Fibroblast of lung (primary cell): ENCODE measurements at regions not wholly inside any gene's neighbourhood (a gene's known extent, or its start where the extent isn't known, plus 50 kb on each side); places are given as distances from the start of the nearest gene placed in this dataset.

ENCODE experiments used
- DNase-seq, 2 donors: peaks; one replicate each; pipeline versions ENCODE4 v3.0.0 to v3.0.0-alpha.2; 2010; ENCODE audit warnings: low read depth in 2 of 2
- H2AFZ ChIP-seq: 2 replicates; pipeline ENCODE4 v1.5.1; 2012; ENCODE audit warnings: low read length, control low read depth, inconsistent platforms
- H3K27ac ChIP-seq: 2 replicates; pipeline ENCODE4 v1.5.1; 2011; ENCODE audit warnings: low read length, control low read depth; ENCODE audit not compliant: insufficient read depth
- H3K27me3 ChIP-seq: 2 replicates; pipeline ENCODE4 v1.5.1; 2011; ENCODE audit warnings: mild to moderate bottlenecking, low read length; ENCODE audit not compliant: control insufficient read depth, insufficient read depth
- H3K36me3 ChIP-seq: 2 replicates; pipeline ENCODE4 v1.5.1; 2011; ENCODE audit warnings: low read length; ENCODE audit not compliant: control insufficient read depth, insufficient read depth
- H3K4me1 ChIP-seq: 2 replicates; pipeline ENCODE4 v1.5.1; 2011; ENCODE audit warnings: low read length; ENCODE audit not compliant: control insufficient read depth, insufficient read depth; ENCODE audit errors: extremely low read depth
- H3K4me2 ChIP-seq: 2 replicates; pipeline ENCODE4 v1.5.1; 2011; ENCODE audit warnings: low read length, control low read depth; ENCODE audit not compliant: insufficient read depth; ENCODE audit errors: extremely low read depth
- H3K4me3 ChIP-seq, 4 experiments: fragments of 200-600 bp in 1 of 4; sonication (generic) in 1 of 4; replicated peaks in 1 of 4; 2 replicates each; pipeline ENCODE4 v1.5.1; 2011 to 2016; ENCODE audit warnings: low read length in 4 of 4, low read depth in 3 of 4, mild to moderate bottlenecking in 3 of 4, control low read depth in 2 of 4, inconsistent platforms in 1 of 4, mixed read lengths in 1 of 4; ENCODE audit not compliant: insufficient read depth in 1 of 4; ENCODE audit errors: control extremely low read depth in 1 of 4
- H3K79me2 ChIP-seq: 2 replicates; pipeline ENCODE4 v1.5.1; 2012; ENCODE audit warnings: mild to moderate bottlenecking, low read length, inconsistent platforms; ENCODE audit not compliant: control insufficient read depth, insufficient read depth
- H3K9ac ChIP-seq: 2 replicates; pipeline ENCODE4 v1.5.1; 2011; ENCODE audit warnings: mild to moderate bottlenecking, low read length, control low read depth; ENCODE audit not compliant: insufficient read depth
- H3K9me3 ChIP-seq: 2 replicates; pipeline ENCODE4 v1.5.1; 2012; ENCODE audit warnings: low read depth, low read length; ENCODE audit not compliant: control insufficient read depth, insufficient read depth
- H4K20me1 ChIP-seq: 2 replicates; pipeline ENCODE4 v1.5.1; 2011; ENCODE audit warnings: low read length; ENCODE audit not compliant: control insufficient read depth, insufficient read depth; ENCODE audit errors: extremely low read depth
- EZH2 ChIP-seq: IDR thresholded peaks from 2 replicates; pipeline ENCODE4 v1.5.1; 2012; ENCODE audit warnings: low read length, control low read depth, mild to moderate bottlenecking; ENCODE audit errors: missing control alignments
- TF ChIP-seq, protein P1 (sequence below), 2 donors: IDR thresholded peaks in 1 of 2; conservative IDR thresholded peaks in 1 of 2; 1 replicate in 1 of 2; 2 replicates in 1 of 2; pipeline ENCODE4 v1.5.1; 2011 to 2012; ENCODE audit warnings: low read length in 2 of 2, control low read depth in 1 of 2, inconsistent platforms in 1 of 2, low read depth in 1 of 2, mild to moderate bottlenecking in 1 of 2

DNA sequence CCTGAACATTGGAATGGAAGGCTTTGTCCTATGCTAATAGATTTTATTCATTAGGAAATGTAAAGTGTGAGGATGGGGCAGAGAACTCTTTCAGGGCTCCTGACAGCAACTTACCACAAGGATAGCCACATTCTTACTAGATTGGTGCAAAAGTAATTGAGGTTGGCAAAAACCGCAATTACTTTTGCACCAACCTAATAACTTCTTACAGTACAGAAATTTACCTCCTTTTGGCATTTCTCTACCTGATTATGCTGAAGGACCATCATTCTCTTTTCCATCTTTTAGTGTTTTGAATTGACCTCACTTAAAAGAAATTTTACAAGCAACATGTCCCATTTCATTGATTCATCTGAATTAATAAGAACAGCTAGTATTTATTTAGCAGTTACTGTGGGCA, 109.2 kb upstream of the AP1S2 start:
- Histone ChIP-seq H3K9ac (no peak overlapping the region), H2AFZ (no peak overlapping the region), H3K4me1 (no peaks in the 10 kb centered on the region), H3K4me3 (no peak overlapping the region), H3K27me3 (no peaks in the 10 kb centered on the region), H4K20me1 (no peaks in the 10 kb centered on the region), H3K9me3 (no peaks in the 10 kb centered on the region), H3K36me3 (no peaks in the 10 kb centered on the region), H3K27ac (no peak overlapping the region), H3K4me2 (no peak overlapping the region), H3K79me2 (no peaks in the 10 kb centered on the region)
- DNase-seq, result no peak
- TF ChIP-seq EZH2, result no peak
- TF ChIP-seq, protein P1, sequence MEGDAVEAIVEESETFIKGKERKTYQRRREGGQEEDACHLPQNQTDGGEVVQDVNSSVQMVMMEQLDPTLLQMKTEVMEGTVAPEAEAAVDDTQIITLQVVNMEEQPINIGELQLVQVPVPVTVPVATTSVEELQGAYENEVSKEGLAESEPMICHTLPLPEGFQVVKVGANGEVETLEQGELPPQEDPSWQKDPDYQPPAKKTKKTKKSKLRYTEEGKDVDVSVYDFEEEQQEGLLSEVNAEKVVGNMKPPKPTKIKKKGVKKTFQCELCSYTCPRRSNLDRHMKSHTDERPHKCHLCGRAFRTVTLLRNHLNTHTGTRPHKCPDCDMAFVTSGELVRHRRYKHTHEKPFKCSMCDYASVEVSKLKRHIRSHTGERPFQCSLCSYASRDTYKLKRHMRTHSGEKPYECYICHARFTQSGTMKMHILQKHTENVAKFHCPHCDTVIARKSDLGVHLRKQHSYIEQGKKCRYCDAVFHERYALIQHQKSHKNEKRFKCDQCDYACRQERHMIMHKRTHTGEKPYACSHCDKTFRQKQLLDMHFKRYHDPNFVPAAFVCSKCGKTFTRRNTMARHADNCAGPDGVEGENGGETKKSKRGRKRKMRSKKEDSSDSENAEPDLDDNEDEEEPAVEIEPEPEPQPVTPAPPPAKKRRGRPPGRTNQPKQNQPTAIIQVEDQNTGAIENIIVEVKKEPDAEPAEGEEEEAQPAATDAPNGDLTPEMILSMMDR (conservative IDR thresholded peaks at IDR 0.05 in 1 of 2, IDR thresholded peaks at IDR 0.05 in 1 of 2; ENCODE audit: low read depth in 1 of 2, low read length in 2 of 2), result no peak

DNA sequence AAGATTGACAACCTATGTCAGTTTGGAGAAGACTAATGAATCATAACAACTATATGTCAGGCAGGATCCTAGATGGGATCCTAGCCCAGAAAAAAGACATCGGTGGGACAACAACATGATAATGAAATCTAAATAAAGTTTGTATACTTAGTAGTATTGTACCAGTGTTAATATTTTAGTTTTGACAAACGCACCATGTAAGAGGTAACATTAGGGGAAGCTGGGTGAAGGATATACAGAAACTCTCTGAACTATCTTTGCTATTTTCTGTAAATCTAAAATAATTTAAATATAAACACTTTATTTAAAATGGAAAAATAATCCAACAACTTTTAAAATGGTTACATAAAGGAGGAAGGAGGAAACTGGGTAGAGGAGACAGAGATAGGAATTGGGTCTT, 105.6 kb upstream of the AP1S2 start:
- H3K4me3 ChIP-seq, result no peak overlapping the region
- H2AFZ ChIP-seq, result no peak overlapping the region
- no peaks in the 10 kb centered on the region for H3K79me2 ChIP-seq
- H3K9ac ChIP-seq, result no peak overlapping the region
- H3K4me2 ChIP-seq, result no peak overlapping the region
- no peak for TF ChIP-seq EZH2
- TF ChIP-seq, protein P1 (conservative IDR thresholded peaks at IDR 0.05 in 1 of 2, IDR thresholded peaks at IDR 0.05 in 1 of 2; ENCODE audit: low read depth in 1 of 2, low read length in 2 of 2), result no peak
- no peaks in the 10 kb centered on the region for H3K27me3 ChIP-seq
- H3K9me3 ChIP-seq, result no peaks in the 10 kb centered on the region
- no peak overlapping the region for H3K27ac ChIP-seq
- H3K4me1 ChIP-seq, result no peaks in the 10 kb centered on the region
- no peak for DNase-seq
- H3K36me3 ChIP-seq, result no peaks in the 10 kb centered on the region
- no peaks in the 10 kb centered on the region for H4K20me1 ChIP-seq

DNA sequence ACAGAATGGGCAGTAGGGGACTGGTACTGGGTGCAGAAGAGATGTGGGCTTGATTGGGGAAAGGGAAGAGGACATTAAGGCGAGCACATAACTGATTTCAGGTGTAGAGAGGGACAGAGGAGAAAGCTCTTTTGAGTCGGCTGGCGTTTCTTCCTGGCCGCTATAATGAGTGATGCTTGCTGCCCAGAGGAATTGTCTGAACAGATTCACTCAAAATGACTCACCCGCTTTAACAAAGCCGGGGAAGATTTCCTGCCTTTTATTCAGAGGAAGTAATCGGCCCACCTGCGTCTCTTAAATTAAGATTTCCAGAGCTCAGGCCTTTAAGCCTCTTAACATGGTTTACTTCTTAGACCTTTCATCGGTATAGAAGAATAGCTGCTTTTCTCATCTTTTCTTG, 102.1 kb upstream of the AP1S2 start:
- no peak overlapping the region for H3K4me2 ChIP-seq
- no peak for TF ChIP-seq EZH2
- TF ChIP-seq, protein P1 (conservative IDR thresholded peaks at IDR 0.05 in 1 of 2, IDR thresholded peaks at IDR 0.05 in 1 of 2; ENCODE audit: low read depth in 1 of 2, low read length in 2 of 2), result no peak
- H3K4me3 ChIP-seq, result no peak overlapping the region
- no peaks in the 10 kb centered on the region for H3K4me1 ChIP-seq
- DNase-seq, result peak in 1 of 2 donors; percentile 56
- no peaks in the 10 kb centered on the region for H3K36me3 ChIP-seq
- no peak overlapping the region for H3K9ac ChIP-seq
- H4K20me1 ChIP-seq, result no peaks in the 10 kb centered on the region
- no peak overlapping the region for H2AFZ ChIP-seq
- H3K27me3 ChIP-seq, result no peaks in the 10 kb centered on the region
- no peak overlapping the region for H3K27ac ChIP-seq
- H3K79me2 ChIP-seq, result no peaks in the 10 kb centered on the region
- no peaks in the 10 kb centered on the region for H3K9me3 ChIP-seq
